Chondrocyte (in vitro differentiated cells): ENCODE measurements at regions not wholly inside any gene's neighbourhood (a gene's known extent, or its start where the extent isn't known, plus 50 kb on each side); places are given as distances from the start of the nearest gene placed in this dataset.

Experiments used
- DNase-seq: peaks from one replicate; pipeline ENCODE4 v3.0.0; 2021; ENCODE audit warnings: mixed read lengths, low spot score
- H3K27ac Mint-ChIP-seq: one replicate; pipeline ENCODE4 v1.8.0; 2021; ENCODE audit warnings: mild to moderate bottlenecking, moderate library complexity, mixed read lengths; ENCODE audit not compliant: unreplicated experiment
- H3K27me3 Mint-ChIP-seq: 2 replicates; pipeline ENCODE4 v1.8.0; 2021; ENCODE audit warnings: low read depth, mixed read lengths
- H3K36me3 Mint-ChIP-seq: 2 replicates; pipeline ENCODE4 v1.8.0; 2021; ENCODE audit warnings: low read depth, mixed read lengths
- H3K4me1 Mint-ChIP-seq: 2 replicates; pipeline ENCODE4 v1.8.0; 2021; ENCODE audit warnings: low read depth, mild to moderate bottlenecking, mixed read lengths
- H3K4me3 Mint-ChIP-seq: one replicate; pipeline ENCODE4 v1.8.0; 2021; ENCODE audit warnings: mild to moderate bottlenecking, moderate library complexity, mixed read lengths; ENCODE audit not compliant: unreplicated experiment
- H3K9me3 Mint-ChIP-seq: 2 replicates; pipeline ENCODE4 v1.8.0; 2021; ENCODE audit warnings: low read depth, mixed read lengths
- TF ChIP-seq, protein P1 (sequence below): fragments of 200-600 bp; sonication (generic); IDR thresholded peaks from 2 replicates; pipeline ENCODE4 v1.5.0; 2021; ENCODE audit warnings: antibody characterized with exemption, mild to moderate bottlenecking, moderate library complexity

DNA sequence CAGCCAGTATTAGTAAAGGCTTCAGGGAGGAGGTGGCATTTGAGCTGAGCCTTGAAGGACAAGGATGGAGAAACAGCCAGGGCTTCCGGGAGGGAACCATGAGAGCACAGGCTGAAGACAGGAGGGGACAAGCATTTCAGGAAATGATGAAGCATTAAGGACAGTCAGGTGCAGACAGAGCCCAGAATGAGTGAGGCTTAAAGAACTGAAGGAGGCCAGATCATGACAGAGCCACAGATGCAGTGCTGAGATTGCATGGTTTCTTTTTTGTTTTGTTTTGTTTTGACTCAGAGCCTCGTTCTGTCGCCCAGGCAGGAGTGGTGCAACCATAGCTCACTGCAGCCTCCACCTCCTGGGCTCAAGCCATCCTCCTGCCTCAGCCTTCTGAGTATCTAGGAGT, 211.5 kb downstream of the SOX9 start:
- H3K27me3 Mint-ChIP-seq: peaks cover 1% of the 10 kb centered on the region

DNA sequence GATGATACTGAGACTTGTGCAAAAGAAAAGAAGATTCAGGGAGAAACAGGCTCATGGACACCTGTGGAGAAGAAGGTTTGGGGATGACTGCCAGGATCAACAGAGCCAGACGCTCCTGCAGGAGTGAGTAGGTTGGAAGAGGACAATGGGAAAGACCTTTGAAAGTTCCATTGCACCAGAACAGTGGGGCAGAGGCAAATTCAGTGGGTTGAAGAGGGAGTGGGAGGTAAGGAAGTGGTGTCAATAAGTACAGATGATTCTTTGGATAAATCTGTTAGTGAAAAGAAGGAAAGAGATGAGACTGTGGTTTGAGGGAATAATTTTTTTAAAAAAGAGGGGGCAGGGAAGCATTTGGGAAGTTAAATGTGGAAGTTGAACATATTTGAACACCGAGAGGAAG, 212.8 kb downstream of the SOX9 start:
- Mint-ChIP-seq H3K36me3 (no peaks in the 10 kb centered on the region), H3K4me3 (no peak overlapping the region), H3K9me3 (no peaks in the 10 kb centered on the region), H3K27me3 (peaks cover 1% of the 10 kb centered on the region), H3K27ac (peak overlapping the region; percentile 13), H3K4me1 (peaks cover 7% of the 10 kb centered on the region)
- no peak for DNase-seq
- TF ChIP-seq, protein P1, sequence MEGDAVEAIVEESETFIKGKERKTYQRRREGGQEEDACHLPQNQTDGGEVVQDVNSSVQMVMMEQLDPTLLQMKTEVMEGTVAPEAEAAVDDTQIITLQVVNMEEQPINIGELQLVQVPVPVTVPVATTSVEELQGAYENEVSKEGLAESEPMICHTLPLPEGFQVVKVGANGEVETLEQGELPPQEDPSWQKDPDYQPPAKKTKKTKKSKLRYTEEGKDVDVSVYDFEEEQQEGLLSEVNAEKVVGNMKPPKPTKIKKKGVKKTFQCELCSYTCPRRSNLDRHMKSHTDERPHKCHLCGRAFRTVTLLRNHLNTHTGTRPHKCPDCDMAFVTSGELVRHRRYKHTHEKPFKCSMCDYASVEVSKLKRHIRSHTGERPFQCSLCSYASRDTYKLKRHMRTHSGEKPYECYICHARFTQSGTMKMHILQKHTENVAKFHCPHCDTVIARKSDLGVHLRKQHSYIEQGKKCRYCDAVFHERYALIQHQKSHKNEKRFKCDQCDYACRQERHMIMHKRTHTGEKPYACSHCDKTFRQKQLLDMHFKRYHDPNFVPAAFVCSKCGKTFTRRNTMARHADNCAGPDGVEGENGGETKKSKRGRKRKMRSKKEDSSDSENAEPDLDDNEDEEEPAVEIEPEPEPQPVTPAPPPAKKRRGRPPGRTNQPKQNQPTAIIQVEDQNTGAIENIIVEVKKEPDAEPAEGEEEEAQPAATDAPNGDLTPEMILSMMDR: no peak

More for the DNA sequence above, 211.5 kb downstream of the SOX9 start:
- H3K27ac Mint-ChIP-seq: no peak overlapping the region
- TF ChIP-seq, protein P1: no peak
- no peaks in the 10 kb centered on the region for H3K9me3 Mint-ChIP-seq
- H3K4me1 Mint-ChIP-seq: no peaks in the 10 kb centered on the region
- H3K4me3 Mint-ChIP-seq: no peak overlapping the region
- H3K36me3 Mint-ChIP-seq: no peaks in the 10 kb centered on the region
- no peak for DNase-seq

DNA sequence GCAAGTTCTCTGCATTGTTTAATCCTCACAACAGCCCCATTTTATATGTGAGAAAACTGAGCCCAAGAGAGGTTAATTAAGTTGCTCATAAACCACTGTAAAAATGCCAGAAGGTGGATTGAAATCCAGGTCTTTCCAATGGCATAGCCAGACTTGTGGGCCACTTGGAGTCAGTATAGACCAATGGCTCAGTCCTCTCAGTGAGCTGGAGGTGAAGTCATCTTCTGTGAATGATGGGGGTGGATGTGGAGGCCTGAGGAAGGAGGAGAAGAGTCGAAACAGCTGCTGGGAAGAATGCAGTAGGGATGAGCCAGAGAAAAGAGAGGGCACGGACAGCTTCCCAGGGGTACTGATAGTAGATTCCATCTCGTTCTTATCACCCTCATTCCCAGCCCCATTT, 213.4 kb downstream of the SOX9 start:
- H3K27me3 Mint-ChIP-seq: peaks cover 1% of the 10 kb centered on the region
- peaks cover 13% of the 10 kb centered on the region for H3K4me1 Mint-ChIP-seq
- H3K27ac Mint-ChIP-seq: no peak overlapping the region
- no peak for DNase-seq
- H3K36me3 Mint-ChIP-seq: no peaks in the 10 kb centered on the region
- TF ChIP-seq, protein P1: peak; percentile 19
- no peak overlapping the region for H3K4me3 Mint-ChIP-seq
- no peaks in the 10 kb centered on the region for H3K9me3 Mint-ChIP-seq

DNA sequence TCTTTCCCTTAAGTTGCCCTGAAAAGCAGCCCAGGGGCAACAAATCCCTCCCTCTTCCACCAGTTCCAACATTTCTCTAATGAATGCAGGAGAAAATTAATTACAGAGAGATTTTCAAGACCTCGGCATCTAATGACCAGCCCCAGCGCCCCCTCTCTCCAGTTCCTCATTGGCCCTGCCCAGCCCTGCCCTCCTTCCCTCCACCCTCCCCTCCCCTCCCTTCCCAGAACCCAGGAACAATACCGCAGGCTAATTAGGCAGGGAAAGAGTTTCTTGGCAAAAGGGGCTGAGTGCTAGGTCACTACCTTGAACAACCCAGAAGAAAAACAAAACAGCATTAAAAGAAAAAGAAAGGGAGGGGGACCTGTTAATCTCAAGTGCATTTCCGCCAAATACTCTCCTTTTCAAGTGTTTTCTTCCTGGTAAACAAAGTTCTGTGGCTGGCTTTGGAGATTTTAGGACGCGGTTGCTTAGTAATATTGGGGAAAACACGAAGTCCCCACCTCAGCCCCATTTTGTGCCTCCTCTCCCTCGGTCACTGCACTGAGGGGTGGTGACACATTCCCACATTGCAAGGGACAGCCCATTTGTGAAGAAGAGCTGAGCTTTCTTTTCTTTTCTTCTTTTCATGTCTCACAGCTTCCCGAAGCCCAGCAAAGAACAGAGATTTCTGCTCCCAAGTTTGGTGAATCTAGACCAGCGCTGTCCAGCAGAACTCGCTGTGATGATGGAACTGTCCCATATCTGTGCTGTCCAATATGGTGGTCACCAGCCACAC, 215.4 kb downstream of the SOX9 start:
- Mint-ChIP-seq H3K27ac (no peak overlapping the region), H3K36me3 (no peaks in the 10 kb centered on the region), H3K4me1 (peaks cover 23% of the 10 kb centered on the region), H3K4me3 (no peak overlapping the region), H3K9me3 (no peaks in the 10 kb centered on the region), H3K27me3 (peaks cover 1% of the 10 kb centered on the region)
- TF ChIP-seq, protein P1: no peak
- no peak for DNase-seq

DNA sequence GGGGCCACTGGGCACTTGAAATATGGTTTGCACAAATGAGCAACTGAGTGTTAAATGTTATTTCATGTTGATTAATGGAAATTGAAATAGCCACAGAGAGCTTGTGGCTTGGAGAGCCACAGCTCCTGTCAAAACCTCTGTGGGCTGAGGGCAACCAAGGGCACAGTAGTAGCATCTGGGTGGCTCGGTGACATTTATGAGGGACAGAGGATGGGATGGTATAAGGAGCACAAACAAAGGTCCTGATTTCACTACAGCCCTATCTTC, 215.9 kb downstream of the SOX9 start:
- H3K36me3 Mint-ChIP-seq: no peaks in the 10 kb centered on the region
- no peak overlapping the region for H3K27ac Mint-ChIP-seq
- peaks cover 1% of the 10 kb centered on the region for H3K27me3 Mint-ChIP-seq
- no peak overlapping the region for H3K4me3 Mint-ChIP-seq
- TF ChIP-seq, protein P1: no peak
- DNase-seq: no peak
- H3K4me1 Mint-ChIP-seq: peaks cover 23% of the 10 kb centered on the region
- H3K9me3 Mint-ChIP-seq: no peaks in the 10 kb centered on the region
